ENCODE measurements at regions not wholly inside any gene's neighbourhood (a gene's known extent, or its start where the extent isn't known, plus 50 kb on each side); places are given as distances from the start of the nearest gene placed in this dataset.

GRCh38 chrX:3435057-3435456 is 88.6 kb upstream of the MXRA5 start:
- Mint-ChIP-seq H3K27me3 (ENCODE audit: unreplicated experiment) (no peaks in the 10 kb centered on the region), H3K9me3 (ENCODE audit: unreplicated experiment) (no peaks in the 10 kb centered on the region), H3K4me3 (ENCODE audit: unreplicated experiment) (no peak overlapping the region), H3K36me3 (ENCODE audit: low read depth, unreplicated experiment) (no peaks in the 10 kb centered on the region), H3K27ac (ENCODE audit: unreplicated experiment) (no peak overlapping the region), H3K4me1 (ENCODE audit: unreplicated experiment) (peaks cover 3% of the 10 kb centered on the region)
- DNase-seq (ENCODE audit: low spot score): no peak
- no peak for TF ChIP-seq CTCF (IDR thresholded peaks at IDR 0.05; ENCODE audit: unreplicated experiment)

GRCh38 chrX:3428792-3429191 is 82.3 kb upstream of the MXRA5 start:
- Mint-ChIP-seq H3K27ac (ENCODE audit: unreplicated experiment) (no peak overlapping the region), H3K36me3 (ENCODE audit: low read depth, unreplicated experiment) (no peaks in the 10 kb centered on the region), H3K27me3 (ENCODE audit: unreplicated experiment) (no peaks in the 10 kb centered on the region), H3K4me1 (ENCODE audit: unreplicated experiment) (no peaks in the 10 kb centered on the region), H3K4me3 (ENCODE audit: unreplicated experiment) (no peak overlapping the region), H3K9me3 (ENCODE audit: unreplicated experiment) (no peaks in the 10 kb centered on the region)
- DNase-seq (ENCODE audit: low spot score): no peak
- TF ChIP-seq CTCF (IDR thresholded peaks at IDR 0.05; ENCODE audit: unreplicated experiment): no peak

DNA sequence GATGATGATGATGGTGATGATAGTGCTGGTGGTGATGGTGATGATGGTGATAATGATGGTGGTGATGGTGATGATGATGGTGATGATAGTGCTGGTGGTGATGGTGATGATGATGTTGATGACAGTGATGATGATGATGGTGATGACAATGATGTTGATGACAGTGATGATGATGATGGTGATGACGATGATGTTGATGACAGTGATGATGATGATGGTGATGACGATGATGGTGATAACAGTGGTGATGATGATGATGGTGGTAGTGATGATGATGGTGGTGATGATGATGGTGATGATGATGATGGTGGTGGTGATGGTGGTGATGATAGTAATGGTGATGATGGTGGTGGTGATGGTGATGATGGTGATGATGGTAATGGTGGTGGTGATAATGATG is 80.1 kb upstream of the MXRA5 start:
- no peaks in the 10 kb centered on the region for H3K4me1 Mint-ChIP-seq (ENCODE audit: unreplicated experiment)
- TF ChIP-seq CTCF (IDR thresholded peaks at IDR 0.05; ENCODE audit: unreplicated experiment): no peak
- H3K27ac Mint-ChIP-seq (ENCODE audit: unreplicated experiment): no peak overlapping the region
- no peak for DNase-seq (ENCODE audit: low spot score)
- no peak overlapping the region for H3K4me3 Mint-ChIP-seq (ENCODE audit: unreplicated experiment)
- H3K9me3 Mint-ChIP-seq (ENCODE audit: unreplicated experiment): no peaks in the 10 kb centered on the region
- no peaks in the 10 kb centered on the region for H3K36me3 Mint-ChIP-seq (ENCODE audit: low read depth, unreplicated experiment)
- H3K27me3 Mint-ChIP-seq (ENCODE audit: unreplicated experiment): no peaks in the 10 kb centered on the region

- no peaks in the 10 kb centered on the region for H3K27me3 Mint-ChIP-seq (ENCODE audit: unreplicated experiment)
- H3K36me3 Mint-ChIP-seq (ENCODE audit: low read depth, unreplicated experiment): no peaks in the 10 kb centered on the region
- H3K9me3 Mint-ChIP-seq (ENCODE audit: unreplicated experiment): no peaks in the 10 kb centered on the region
- no peak for DNase-seq (ENCODE audit: low spot score)
- H3K4me3 Mint-ChIP-seq (ENCODE audit: unreplicated experiment): no peak overlapping the region
- TF ChIP-seq CTCF (IDR thresholded peaks at IDR 0.05; ENCODE audit: unreplicated experiment): no peak
- H3K4me1 Mint-ChIP-seq (ENCODE audit: unreplicated experiment): no peaks in the 10 kb centered on the region
- no peak overlapping the region for H3K27ac Mint-ChIP-seq (ENCODE audit: unreplicated experiment)
Observed at GRCh38 chrX:3425031-3425430, 78.6 kb upstream of the MXRA5 start.

DNA sequence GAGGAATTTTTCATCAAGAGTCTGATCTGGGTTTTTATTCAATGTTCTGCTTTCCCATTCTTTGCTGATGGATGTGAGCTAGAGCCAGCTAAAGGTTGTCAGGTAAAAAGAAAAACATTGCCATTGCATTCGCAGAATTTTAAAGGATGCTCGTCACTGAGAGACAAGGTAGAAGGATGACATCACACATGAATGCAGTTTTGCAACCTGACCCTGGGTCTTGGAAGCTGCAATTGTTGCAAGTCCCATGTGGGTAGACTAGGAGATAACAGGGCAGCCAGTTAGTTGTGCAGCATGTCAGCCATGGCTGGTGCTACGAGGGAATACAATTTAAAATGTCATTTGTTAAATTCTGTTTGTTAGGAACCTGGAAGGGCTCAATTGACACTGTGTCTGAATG is 73.9 kb upstream of the MXRA5 start:
- Mint-ChIP-seq H3K9me3 (ENCODE audit: unreplicated experiment) (no peaks in the 10 kb centered on the region), H3K27ac (ENCODE audit: unreplicated experiment) (no peak overlapping the region), H3K27me3 (ENCODE audit: unreplicated experiment) (no peaks in the 10 kb centered on the region), H3K4me1 (ENCODE audit: unreplicated experiment) (no peaks in the 10 kb centered on the region), H3K4me3 (ENCODE audit: unreplicated experiment) (no peak overlapping the region), H3K36me3 (ENCODE audit: low read depth, unreplicated experiment) (no peaks in the 10 kb centered on the region)
- DNase-seq (ENCODE audit: low spot score): no peak
- TF ChIP-seq CTCF (IDR thresholded peaks at IDR 0.05; ENCODE audit: unreplicated experiment): no peak

Measured in endothelial cell (in vitro differentiated cells).